GM21390 (cell line): ENCODE measurements at regions not wholly inside any gene's neighbourhood (a gene's known extent, or its start where the extent isn't known, plus 50 kb on each side); places are given as distances from the start of the nearest gene placed in this dataset.
"Not testable (repeated sequence)": the region's sequence is repeated elsewhere in the genome, so short reads cannot be mapped to it uniquely, and the experiment has no call there.

Experiments
- ATAC-seq: cut with Tn5 transposase; IDR thresholded peaks from one replicate; pipeline ENCODE4 v1.9.1; 2021; ENCODE audit not compliant: unreplicated experiment

- ATAC-seq: no peak
Observed at GRCh38 chr5:17326600-17327037, 109.2 kb downstream of the BASP1 start.

GRCh38 chr5:17327048-17327625 lies 109.7 kb downstream of the BASP1 start:
- no peak for ATAC-seq

- no peak for ATAC-seq
Observed at GRCh38 chr5:17329571-17329970, 112.1 kb downstream of the BASP1 start.

GRCh38 chr5:17330386-17330785 lies 113.0 kb downstream of the BASP1 start:
- no peak for ATAC-seq

GRCh38 chr5:17331651-17332050 lies 114.2 kb downstream of the BASP1 start:
- no peak for ATAC-seq

GRCh38 chr5:17333755-17334154 lies 116.3 kb downstream of the BASP1 start:
- no peak for ATAC-seq

- ATAC-seq: no peak
Observed at GRCh38 chr5:17336054-17336453, 118.6 kb downstream of the BASP1 start.

GRCh38 chr5:17336723-17337122 lies 119.3 kb downstream of the BASP1 start:
- not testable (repeated sequence) for ATAC-seq

- no peak for ATAC-seq
Observed at GRCh38 chr5:17339841-17340240, 122.4 kb downstream of the BASP1 start.

- no peak for ATAC-seq
Observed at GRCh38 chr5:17340379-17340778, 122.9 kb downstream of the BASP1 start.

- no peak for ATAC-seq
Observed at GRCh38 chr5:17340819-17341218, 123.4 kb downstream of the BASP1 start.

- peak; percentile 94 for ATAC-seq
Observed at GRCh38 chr5:17343675-17344074, 126.2 kb downstream of the BASP1 start.

- ATAC-seq: no peak
Observed at GRCh38 chr5:17346811-17347210, 129.4 kb downstream of the BASP1 start.

GRCh38 chr5:17352223-17352622 lies 134.8 kb downstream of the BASP1 start:
- no peak for ATAC-seq

GRCh38 chr5:17354265-17354664 lies 136.8 kb downstream of the BASP1 start:
- no peak for ATAC-seq

GRCh38 chr5:17355586-17356346 lies 138.3 kb downstream of the BASP1 start:
- no peak for ATAC-seq

- no peak for ATAC-seq
Observed at GRCh38 chr5:17356551-17356950, 139.1 kb downstream of the BASP1 start.

- ATAC-seq: no peak
Observed at GRCh38 chr5:17357504-17357903, 140.1 kb downstream of the BASP1 start.

GRCh38 chr5:17358031-17358430 lies 140.0 kb upstream of the TAF11L2 start:
- no peak for ATAC-seq

GRCh38 chr5:17359451-17360011 lies 138.5 kb upstream of the TAF11L2 start:
- no peak for ATAC-seq

- no peak for ATAC-seq
Observed at GRCh38 chr5:17360879-17361278, 137.2 kb upstream of the TAF11L2 start.

- ATAC-seq: no peak
Observed at GRCh38 chr5:17361331-17361730, 136.7 kb upstream of the TAF11L2 start.
